PC-9 (cell line): ENCODE measurements at regions not wholly inside any gene's neighbourhood (a gene's known extent, or its start where the extent isn't known, plus 50 kb on each side); places are given as distances from the start of the nearest gene placed in this dataset.

Source experiments
- BruUV-seq: library from RNA; stranded (reverse); fragments of 400-500 nt; replicated peaks from 2 replicates; lab custom pipeline; 2021; lab: Mats Ljungman, UMichigan
- CTCF ChIA-PET: fragments of 300-600 bp; sonication (Branson Sonifier 250); formaldehyde crosslinking; loops from one replicate; lab custom pipeline; 2022; ENCODE audit warnings: antibody characterized with exemption; lab: Charles Lee
- POLR2A ChIA-PET: fragments of 300-600 bp; sonication (Branson Sonifier 250); formaldehyde crosslinking; loops from one replicate; lab custom pipeline; 2022; ENCODE audit warnings: antibody characterized with exemption; ENCODE audit not compliant: unreplicated experiment; lab: Charles Lee
- DNase-seq, 2 experiments: peaks; one replicate each; pipeline versions ENCODE4 v3.0.0 to v3.0.0-alpha.2; 2015 to 2022; ENCODE audit warnings: mixed read lengths in 1 of 2
- H2AFZ ChIP-seq: fragments of 200-600 bp; sonication (generic); 2 replicates; pipeline ENCODE4 v1.8.1; 2017; ENCODE audit warnings: antibody characterized with exemption
- H3F3A ChIP-seq: fragments of 200-600 bp; sonication (generic); 2 replicates; pipeline ENCODE4 v1.8.1; 2017; ENCODE audit warnings: antibody characterized with exemption, mild to moderate bottlenecking, low read depth; ENCODE audit not compliant: insufficient read depth
- H3K27ac ChIP-seq: fragments of 200-600 bp; sonication (generic); 2 replicates; pipeline ENCODE4 v1.6.1; 2016; ENCODE audit warnings: mixed run types
- H3K27me3 ChIP-seq: fragments of 200-600 bp; sonication (generic); 2 replicates; pipeline ENCODE4 v1.6.1; 2016; ENCODE audit warnings: low read depth, mixed run types; ENCODE audit not compliant: insufficient read depth
- H3K36me3 ChIP-seq: fragments of 200-600 bp; sonication (generic); 2 replicates; pipeline ENCODE4 v1.6.1; 2016; ENCODE audit warnings: low read depth, mixed run types
- H3K4me1 ChIP-seq: fragments of 200-600 bp; sonication (generic); replicated peaks from 2 replicates; pipeline ENCODE4 v1.6.1; 2016; ENCODE audit warnings: mixed run types; ENCODE audit not compliant: insufficient read depth
- H3K4me2 ChIP-seq: fragments of 200-600 bp; sonication (generic); 2 replicates; pipeline ENCODE4 v1.6.1; 2017; ENCODE audit warnings: mixed run types
- H3K4me3 ChIP-seq: fragments of 200-600 bp; sonication (generic); 2 replicates; pipeline ENCODE4 v1.6.1; 2016; ENCODE audit warnings: mixed run types
- H3K79me2 ChIP-seq: fragments of 200-600 bp; sonication (generic); 2 replicates; pipeline ENCODE4 v1.6.1; 2017; ENCODE audit warnings: low read depth, mixed run types
- H3K9me2 ChIP-seq: fragments of 200-600 bp; sonication (generic); 2 replicates; pipeline ENCODE4 v1.8.1; 2017; ENCODE audit warnings: mild to moderate bottlenecking; ENCODE audit not compliant: insufficient read depth
- H3K9me3 ChIP-seq: fragments of 200-600 bp; sonication (generic); 2 replicates; pipeline ENCODE4 v1.8.1; 2016; ENCODE audit warnings: low read depth; ENCODE audit not compliant: insufficient read depth
- H4K20me1 ChIP-seq: fragments of 200-600 bp; sonication (generic); 2 replicates; pipeline ENCODE4 v1.8.1; 2017; ENCODE audit not compliant: insufficient read depth
- CTCF ChIP-seq: fragments of 200-600 bp; sonication (generic); conservative IDR thresholded peaks from 2 replicates; pipeline ENCODE4 v1.6.1; 2017; ENCODE audit warnings: mixed run types, antibody characterized with exemption, mild to moderate bottlenecking, moderate library complexity
- EZH2 ChIP-seq: fragments of 200-600 bp; sonication (generic); IDR thresholded peaks from 2 replicates; pipeline ENCODE4 v1.8.0; 2017; ENCODE audit warnings: antibody characterized with exemption, low read depth
- intact Hi-C: fragments of 100-400 bp; cut with micrococcal nuclease; formaldehyde crosslinking; loops from one replicate; pipeline ENCODE4 v1.10.0; 2022; ENCODE audit not compliant: unreplicated experiment

DNA sequence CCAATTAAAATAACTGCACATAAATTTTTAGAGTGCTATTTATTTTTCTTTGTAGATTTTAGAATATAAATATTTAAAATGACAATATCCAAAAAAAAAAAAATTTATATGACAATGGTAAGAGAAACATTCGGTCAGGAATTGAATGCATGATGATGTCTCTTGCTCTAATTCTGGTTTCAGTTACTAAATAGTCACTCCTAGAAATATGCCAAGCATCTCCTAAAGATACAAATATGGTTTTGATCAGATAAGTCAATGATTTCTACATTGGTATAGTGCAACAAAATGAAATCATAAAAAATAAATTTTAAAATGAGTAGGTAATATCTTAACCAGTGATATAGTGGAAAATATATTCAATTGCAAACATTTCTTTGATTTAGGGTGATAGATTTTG lies 95.9 kb upstream of the ACKR3 start:
- H3K9me2 ChIP-seq: no peaks in the 10 kb centered on the region
- H3K27me3 ChIP-seq: peaks cover 16% of the 10 kb centered on the region; the same call in 1 of the 2 replicates
- POLR2A ChIA-PET: no interaction called here
- no peaks in the 10 kb centered on the region for H3K4me1 ChIP-seq
- CTCF ChIA-PET: no interaction called here
- no peaks in the 10 kb centered on the region for H3F3A ChIP-seq
- no TSS peak for BruUV-seq
- no peaks in the 10 kb centered on the region for H3K79me2 ChIP-seq
- intact Hi-C loops: no loop called here
- H4K20me1 ChIP-seq: no peaks in the 10 kb centered on the region
- H3K4me3 ChIP-seq: no peak overlapping the region
- TF ChIP-seq CTCF (no peak), EZH2 (no peak)
- no peaks in the 10 kb centered on the region for H3K36me3 ChIP-seq
- H2AFZ ChIP-seq: no peak overlapping the region
- H3K4me2 ChIP-seq: no peak overlapping the region
- H3K9me3 ChIP-seq: no peaks in the 10 kb centered on the region
- no peak for DNase-seq
- no peak overlapping the region for H3K27ac ChIP-seq

GRCh38 chr2:236479814-236480213 lies 89.8 kb upstream of the ACKR3 start:
- intact Hi-C loops: no loop called here
- Histone ChIP-seq H3K27ac (no peak overlapping the region), H3F3A (no peaks in the 10 kb centered on the region), H3K9me2 (no peaks in the 10 kb centered on the region), H4K20me1 (no peaks in the 10 kb centered on the region), H2AFZ (no peak overlapping the region), H3K36me3 (no peaks in the 10 kb centered on the region), H3K4me2 (no peak overlapping the region), H3K79me2 (no peaks in the 10 kb centered on the region), H3K27me3 (no peaks in the 10 kb centered on the region; the same call in 1 of the 2 replicates), H3K4me1 (no peaks in the 10 kb centered on the region), H3K4me3 (no peak overlapping the region), H3K9me3 (peaks cover 12% of the 10 kb centered on the region)
- no peak for DNase-seq
- ChIA-PET POLR2A (no interaction called here), CTCF (no interaction called here)
- no TSS peak for BruUV-seq
- TF ChIP-seq EZH2: no peak
- no peak for TF ChIP-seq CTCF

DNA sequence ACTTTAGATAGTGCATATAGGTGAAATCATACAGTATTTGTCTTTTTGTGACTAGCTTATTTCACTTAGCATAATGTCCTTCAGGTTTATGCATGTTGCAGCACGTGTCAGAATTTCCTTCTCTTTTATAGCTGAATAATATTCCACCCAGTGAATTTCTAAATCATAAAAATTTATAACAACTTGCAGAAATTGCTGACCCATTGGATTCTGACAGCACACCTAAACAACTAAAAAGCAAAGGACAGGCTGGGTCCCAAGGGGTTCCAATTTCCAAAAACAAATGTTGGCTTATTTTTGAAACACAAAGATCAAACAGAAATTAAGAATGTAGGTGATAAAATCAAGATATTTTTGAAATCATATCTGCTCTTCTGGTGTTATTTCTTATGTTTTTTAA lies 86.5 kb upstream of the ACKR3 start:
- no peaks in the 10 kb centered on the region for H4K20me1 ChIP-seq
- H3F3A ChIP-seq: no peaks in the 10 kb centered on the region
- no peaks in the 10 kb centered on the region for H3K9me2 ChIP-seq
- no peaks in the 10 kb centered on the region for H3K4me1 ChIP-seq
- H2AFZ ChIP-seq: no peak overlapping the region
- no peaks in the 10 kb centered on the region for H3K79me2 ChIP-seq
- TF ChIP-seq CTCF (no peak), EZH2 (no peak)
- no peak overlapping the region for H3K27ac ChIP-seq
- intact Hi-C loops: no loop called here
- H3K9me3 ChIP-seq: peaks cover 12% of the 10 kb centered on the region
- POLR2A ChIA-PET: no interaction called here
- no peak for DNase-seq
- H3K4me2 ChIP-seq: no peak overlapping the region
- H3K4me3 ChIP-seq: no peak overlapping the region
- CTCF ChIA-PET: no interaction called here
- no TSS peak for BruUV-seq
- no peaks in the 10 kb centered on the region for H3K36me3 ChIP-seq
- H3K27me3 ChIP-seq: no peaks in the 10 kb centered on the region; the same call in 1 of the 2 replicates
